ENCODE measurements at regions not wholly inside any gene's neighbourhood (a gene's known extent, or its start where the extent isn't known, plus 50 kb on each side); places are given as distances from the start of the nearest gene placed in this dataset.

GRCh38 chr12:75606956-75607355 lies 95.5 kb upstream of the KRR1 start:
- no peak for DNase-seq (ENCODE audit: low read depth in 3 of 3)

GRCh38 chr12:75606151-75606550 lies 94.7 kb upstream of the KRR1 start:
- DNase-seq (ENCODE audit: low read depth in 3 of 3), result no peak

DNA sequence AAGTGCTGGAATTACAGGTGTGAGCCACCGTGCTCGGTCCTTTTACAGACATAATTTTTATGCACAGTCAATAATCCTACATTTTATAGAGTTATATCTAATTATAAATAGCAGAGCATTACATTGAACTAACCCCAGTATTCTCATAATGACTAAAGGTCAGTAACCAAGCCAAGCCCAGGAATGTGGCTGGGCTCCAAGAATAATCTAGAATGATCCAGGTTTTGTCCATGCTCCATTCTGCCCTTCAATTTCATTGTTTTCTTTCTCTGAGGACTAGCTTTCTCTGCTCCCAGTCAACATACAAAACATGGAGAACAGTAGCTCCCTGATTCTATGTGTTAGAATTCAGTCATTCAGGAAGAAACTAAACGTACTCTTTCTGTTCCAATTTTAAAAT lies 92.1 kb upstream of the KRR1 start:
- DNase-seq (ENCODE audit: low read depth in 3 of 3), result no peak

GRCh38 chr12:75602106-75602505 lies 90.7 kb upstream of the KRR1 start:
- no peak for DNase-seq (ENCODE audit: low read depth in 3 of 3)

DNA sequence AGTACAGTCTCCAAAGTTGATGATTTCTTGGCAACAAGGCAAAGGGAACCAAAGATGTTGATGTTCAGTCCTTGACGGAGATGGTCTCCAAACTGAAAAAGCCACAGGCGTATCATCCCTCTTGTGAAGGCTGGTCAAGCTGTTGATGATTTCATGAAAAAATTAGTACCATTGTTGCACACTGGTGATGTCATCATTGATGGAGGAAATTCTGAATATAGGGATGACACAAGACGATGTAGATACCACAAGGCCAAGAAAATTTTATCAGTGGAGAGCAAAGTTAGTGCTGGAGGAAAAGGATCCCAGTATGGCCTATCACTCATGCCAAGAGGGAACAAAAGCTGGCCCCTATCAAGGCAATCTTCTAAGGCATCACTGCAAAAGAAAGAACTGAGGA lies 88.7 kb upstream of the KRR1 start:
- DNase-seq (ENCODE audit: low read depth in 3 of 3), result no peak

DNA sequence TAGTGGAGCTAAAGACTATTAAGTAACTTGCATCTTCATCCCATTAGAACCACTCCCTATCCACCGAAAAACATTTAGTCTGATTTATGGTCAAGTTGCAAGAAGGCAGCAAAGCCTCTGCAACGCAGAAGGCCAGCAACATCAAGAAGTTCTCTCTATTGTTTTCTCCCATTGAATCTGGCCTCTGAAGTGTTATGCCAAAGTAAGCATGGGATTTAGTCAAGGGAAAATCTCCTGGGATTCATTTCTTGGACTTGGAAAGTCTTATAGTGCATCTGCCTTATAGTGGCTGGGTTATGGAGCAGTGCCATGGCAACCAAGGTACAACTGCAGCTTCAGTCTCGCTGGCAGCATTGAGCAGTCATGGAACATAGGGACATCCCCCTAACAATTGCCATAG lies 87.7 kb upstream of the KRR1 start:
- DNase-seq (ENCODE audit: low read depth in 3 of 3), result no peak

- no peak for DNase-seq (ENCODE audit: low read depth in 3 of 3)
Measured at GRCh38 chr12:75596406-75596805, 85.0 kb upstream of the KRR1 start.

- no peak for DNase-seq (ENCODE audit: low read depth in 3 of 3)
Measured at GRCh38 chr12:75592638-75593335, 81.4 kb upstream of the KRR1 start.

DNA sequence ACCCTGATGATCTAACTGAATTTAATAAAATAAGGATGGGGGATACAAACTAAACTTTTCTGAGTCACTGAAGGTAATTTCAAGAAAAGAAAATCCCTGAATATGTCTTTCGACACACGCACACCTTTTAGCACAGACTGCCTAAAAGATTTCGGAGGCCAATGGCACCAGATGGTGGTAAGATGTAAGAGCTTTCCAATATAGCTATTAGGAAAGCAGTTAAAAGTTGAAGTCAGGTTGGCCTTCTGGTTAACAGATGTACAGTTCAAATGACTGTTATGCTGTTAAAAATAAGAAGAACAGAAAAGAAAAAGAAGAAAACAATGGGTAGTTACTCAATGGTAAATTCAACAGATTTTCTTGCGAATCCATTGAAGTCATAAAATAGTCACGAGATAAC lies 80.7 kb upstream of the KRR1 start:
- DNase-seq (ENCODE audit: low read depth in 3 of 3), result no peak

DNA sequence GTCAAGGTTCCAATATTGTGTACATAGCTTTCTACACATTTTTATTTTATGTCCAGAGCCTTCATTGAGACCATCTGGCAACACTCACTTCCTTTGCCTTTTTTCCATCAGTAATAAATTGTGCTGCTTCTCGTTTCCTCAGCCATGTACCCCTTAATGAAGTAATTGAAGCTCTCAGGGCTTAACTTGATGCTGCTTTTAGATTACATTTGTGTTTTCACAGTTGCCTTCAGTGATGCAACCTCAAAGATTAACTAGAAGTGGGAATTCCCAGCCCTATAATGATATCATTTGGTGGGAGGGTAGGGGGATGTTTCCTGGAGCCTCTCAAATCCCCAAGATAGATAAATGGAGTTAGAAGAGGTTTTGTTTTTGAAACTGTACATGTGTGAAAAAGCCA lies 80.2 kb upstream of the KRR1 start:
- no peak for DNase-seq (ENCODE audit: low read depth in 3 of 3)

DNA sequence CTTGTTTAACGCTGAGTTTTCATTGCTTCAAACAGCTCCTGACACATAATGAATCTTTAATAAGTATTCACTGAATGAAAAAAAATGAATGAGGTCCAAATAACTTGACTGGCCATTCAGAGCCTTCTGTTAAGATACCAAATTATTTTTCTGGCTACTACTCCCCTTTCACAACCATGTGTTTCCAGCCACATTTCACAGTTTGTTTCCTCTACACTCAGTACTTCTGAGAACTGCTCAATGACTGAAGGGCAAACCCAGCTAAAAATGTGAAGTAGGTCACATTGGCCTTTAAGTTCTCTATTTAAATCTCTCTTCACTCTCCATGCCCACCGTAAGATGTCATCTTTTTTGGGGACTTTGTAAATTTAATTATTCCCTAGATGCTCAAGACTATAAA lies 78.4 kb upstream of the KRR1 start:
- no peak for DNase-seq (ENCODE audit: low read depth in 3 of 3)

DNA sequence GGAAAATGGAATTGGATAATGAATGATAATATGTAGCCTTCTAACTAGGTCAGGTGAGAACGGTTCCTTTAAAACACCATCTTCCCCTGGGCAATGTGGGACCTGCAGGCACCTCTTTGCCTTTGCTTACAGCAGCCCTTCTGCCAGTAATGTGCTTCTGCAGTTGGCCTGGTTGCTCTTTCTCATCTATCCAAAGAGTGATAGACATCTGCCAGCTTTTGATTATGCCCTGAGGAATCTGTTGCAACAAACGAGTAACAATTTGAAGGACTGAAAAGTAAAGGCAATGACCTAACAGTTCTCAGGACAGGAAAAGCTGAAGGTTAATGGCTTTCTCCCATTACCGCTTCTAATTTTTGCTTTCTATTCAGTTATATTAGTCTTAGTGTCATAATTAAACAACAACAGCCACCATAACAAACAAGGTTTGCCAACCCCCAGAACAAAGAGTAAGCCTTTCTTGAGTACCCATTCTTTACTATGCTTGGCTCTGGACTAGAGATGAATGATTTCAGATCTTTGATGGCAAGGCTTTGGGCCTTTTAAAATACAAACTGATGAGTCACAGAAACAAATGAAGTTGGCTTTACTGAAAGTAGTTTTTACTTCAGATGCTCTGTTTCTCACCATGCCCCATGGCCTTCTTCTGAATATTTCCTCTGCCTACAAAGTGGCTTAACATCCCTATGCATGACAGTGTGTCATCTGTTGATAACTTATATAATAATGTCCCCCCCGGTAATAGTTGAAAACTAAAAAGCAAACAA lies 76.1 kb upstream of the KRR1 start:
- DNase-seq (ENCODE audit: low read depth in 3 of 3), result no peak

DNA sequence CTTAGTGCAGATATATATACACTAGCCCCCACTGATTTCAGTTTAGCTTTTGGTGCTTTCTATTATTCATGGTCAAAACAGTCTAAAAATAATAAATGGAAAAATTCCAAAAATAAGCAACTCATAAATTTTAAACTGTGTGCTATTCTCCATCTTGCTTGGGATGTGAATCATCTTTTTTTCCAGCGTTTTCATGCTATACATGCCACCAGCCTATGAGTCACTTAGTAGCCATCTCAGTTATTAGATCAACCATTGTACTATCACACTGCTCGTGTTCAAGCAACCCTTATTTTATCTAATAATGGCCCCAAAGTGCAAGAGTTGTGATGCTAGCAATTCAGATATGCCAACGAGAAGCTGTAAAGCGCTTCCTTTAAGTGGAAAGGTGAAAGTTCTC lies 73.9 kb upstream of the KRR1 start:
- DNase-seq (ENCODE audit: low read depth in 3 of 3), result no peak

- no peak for DNase-seq (ENCODE audit: low read depth in 3 of 3)
Measured at GRCh38 chr12:75583355-75583754, 71.9 kb upstream of the KRR1 start.

GRCh38 chr12:75581515-75581914 lies 70.1 kb upstream of the KRR1 start:
- no peak for DNase-seq (ENCODE audit: low read depth in 3 of 3)

GRCh38 chr12:75579552-75579951 lies 68.1 kb upstream of the KRR1 start:
- DNase-seq (ENCODE audit: low read depth in 3 of 3), result no peak

- DNase-seq (ENCODE audit: low read depth in 3 of 3), result no peak
Measured at GRCh38 chr12:75578546-75578945, 67.1 kb upstream of the KRR1 start.

DNA sequence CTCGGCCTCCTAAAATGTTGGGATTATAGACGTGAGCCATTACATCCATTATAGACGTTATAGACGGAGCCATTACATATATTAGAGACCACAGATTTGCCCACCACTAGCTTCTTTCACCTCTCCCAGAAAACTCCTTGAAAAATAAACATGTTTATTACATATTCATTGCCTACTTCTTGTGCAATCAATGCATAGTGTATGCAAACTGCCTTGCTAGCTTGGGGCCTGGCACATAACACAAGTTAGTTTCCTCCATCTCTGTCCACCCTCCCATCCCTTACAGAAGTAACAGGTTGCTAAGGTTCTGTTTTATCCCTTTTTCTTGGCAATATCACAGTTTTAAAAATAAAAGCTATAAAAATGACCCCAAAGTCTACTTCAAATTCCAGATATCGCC lies 66.4 kb upstream of the KRR1 start:
- no peak for DNase-seq (ENCODE audit: low read depth in 3 of 3)

DNA sequence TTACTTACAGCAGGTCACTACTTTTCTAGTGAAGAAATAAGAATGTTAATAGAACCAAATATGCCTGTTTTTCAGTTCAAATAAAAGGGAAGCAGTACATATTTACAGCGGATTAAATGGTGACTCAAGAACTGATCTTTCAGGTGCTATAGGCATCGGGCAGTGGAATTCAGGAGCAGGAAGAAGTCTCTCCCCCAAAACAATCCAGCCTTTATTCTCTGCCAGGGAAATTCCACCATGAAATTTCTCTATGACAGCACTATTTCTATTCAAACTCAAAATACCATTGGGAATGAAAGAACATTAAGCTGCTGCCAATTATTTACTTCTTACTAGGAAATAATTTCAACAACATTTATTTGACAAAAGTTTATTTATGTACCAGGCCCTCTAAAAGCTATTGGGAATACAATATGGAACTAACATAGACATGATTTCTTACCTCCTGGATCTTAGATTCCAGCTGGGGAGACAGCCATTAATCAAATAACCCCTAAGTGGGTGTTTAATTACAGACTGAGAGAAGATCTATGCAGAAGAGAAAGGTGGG lies 60.3 kb upstream of the KRR1 start:
- no peak for DNase-seq (ENCODE audit: low read depth in 3 of 3)

GRCh38 chr12:75571204-75571603 lies 59.8 kb upstream of the KRR1 start:
- no peak for DNase-seq (ENCODE audit: low read depth in 3 of 3)

DNA sequence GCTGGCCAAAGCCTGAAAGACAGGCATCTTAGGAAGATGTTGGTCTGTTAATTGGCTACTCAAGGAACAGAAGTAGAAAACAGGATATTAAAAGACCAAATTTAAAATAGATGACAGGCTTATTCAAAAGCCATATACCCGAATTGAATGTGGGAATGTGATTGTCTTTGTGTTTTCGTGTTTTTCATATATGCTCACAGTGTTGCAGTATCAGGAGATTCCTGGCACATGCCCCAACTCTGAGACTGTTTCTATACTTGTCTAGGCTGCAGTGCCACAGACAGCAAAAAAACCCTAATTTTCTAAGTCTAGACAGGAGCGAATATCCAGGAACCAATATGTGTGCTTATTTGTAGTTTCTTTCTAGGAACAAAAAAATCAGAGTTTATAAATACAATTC lies 57.4 kb upstream of the KRR1 start:
- DNase-seq (ENCODE audit: low read depth in 3 of 3), result no peak

GRCh38 chr12:75568393-75568792 lies 57.0 kb upstream of the KRR1 start:
- no peak for DNase-seq (ENCODE audit: low read depth in 3 of 3)

DNA sequence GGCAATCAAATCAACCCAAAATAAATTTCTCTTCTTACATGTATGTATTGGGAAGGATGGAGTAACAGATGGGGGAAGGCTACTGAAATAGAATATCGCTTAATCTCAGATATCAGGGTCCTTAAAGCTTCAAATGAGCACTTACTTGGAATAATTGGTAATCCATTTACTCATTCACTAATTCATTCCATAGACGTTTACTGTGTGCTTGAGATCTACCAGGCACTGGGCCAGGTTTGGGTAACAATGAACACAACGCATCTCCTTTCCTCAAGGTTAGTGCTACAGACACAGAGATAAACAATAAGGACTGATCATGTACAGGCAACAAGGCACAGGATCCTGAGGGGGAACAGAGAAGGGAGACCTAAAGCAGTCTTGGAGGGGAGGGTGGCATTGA lies 54.4 kb upstream of the KRR1 start:
- no peak for DNase-seq (ENCODE audit: low read depth in 3 of 3)

All from stimulated activated CD4-positive, alpha-beta T cell treated with anti-CD3 and anti-CD28 coated beads, TNF-alpha, amount 100 ng/mL, for 48 hours (primary cell).